T-helper 2 cell (primary cell): ENCODE measurements at regions not wholly inside any gene's neighbourhood (a gene's known extent, or its start where the extent isn't known, plus 50 kb on each side); places are given as distances from the start of the nearest gene placed in this dataset.
"Not testable (repeated sequence)": the region's sequence is repeated elsewhere in the genome, so short reads cannot be mapped to it uniquely, and the experiment has no call there.

ENCODE experiments used
- DNase-seq, 5 experiments: peaks; one replicate each; pipeline versions ENCODE4 v3.0.0 to v3.0.0-alpha.2; 2012 to 2022

DNA sequence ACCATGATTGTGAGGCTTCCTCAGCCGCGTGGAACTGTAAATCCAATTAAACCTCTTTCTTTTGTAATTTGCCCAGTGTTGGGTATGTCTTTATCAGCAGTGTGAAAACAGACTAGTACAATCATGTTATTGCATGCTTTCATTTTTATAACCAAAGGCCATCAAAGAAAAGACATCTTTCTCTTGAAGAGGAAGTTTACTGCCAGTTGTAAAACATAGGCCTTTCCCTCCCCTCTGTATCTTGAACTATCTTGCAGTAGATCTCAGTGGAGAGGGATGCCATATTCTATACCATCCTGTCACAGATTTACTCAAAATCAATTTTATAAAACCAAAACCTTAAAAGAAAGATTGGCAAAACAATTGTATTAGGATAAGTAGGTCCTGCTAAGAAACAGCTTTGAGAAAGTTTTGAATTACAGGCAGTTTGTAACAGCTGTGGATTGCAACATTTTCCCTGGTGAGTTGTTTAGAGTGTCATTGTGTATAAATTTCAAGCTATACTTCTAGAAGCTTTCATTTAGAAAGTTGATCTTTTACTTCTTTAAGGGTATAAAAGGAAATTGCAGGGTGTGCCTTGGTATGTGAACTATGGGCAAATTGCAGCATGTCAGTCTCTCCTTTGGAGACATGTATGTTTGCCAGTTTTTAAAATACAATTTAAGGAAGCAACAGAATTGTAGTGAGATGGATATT is 128.0 kb downstream of the ATP23 start:
- no peak for DNase-seq

DNA sequence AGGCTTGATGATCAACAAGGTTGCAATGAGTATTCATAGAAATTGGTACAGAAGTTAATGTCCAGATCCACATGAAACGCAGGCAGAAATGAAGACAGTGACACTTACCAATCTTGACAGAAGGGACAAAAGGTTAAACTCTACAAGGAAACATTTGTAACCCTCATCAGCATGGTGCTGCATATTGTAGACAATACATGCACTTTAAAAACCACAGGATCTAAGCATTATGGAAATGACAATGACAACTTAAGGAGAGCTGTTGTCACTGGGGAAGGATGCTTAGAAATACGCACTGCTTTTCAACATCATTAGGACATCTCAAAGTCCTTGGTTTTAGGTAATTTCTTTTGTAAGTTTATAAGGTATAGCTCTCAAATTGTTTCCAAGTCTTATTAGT is 130.6 kb downstream of the ATP23 start:
- no peak for DNase-seq

DNA sequence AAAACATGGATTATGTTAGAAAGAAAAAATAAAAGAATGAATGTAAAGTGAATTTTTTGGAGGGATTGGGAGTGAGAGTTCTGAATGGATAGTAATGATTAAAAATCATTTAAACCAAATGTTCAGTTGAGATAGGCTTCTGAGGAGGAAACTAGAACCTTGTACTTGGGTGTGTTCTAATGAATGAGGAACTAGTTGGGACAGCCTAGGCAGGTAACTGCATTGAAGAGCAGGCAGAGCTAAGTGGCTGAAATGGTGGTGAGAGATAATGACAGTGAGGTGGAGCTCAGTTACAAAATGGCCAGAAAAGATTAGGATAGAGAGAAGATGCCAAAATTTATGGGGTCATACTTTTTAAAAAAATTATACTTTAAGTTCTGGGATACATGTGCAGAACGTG is 132.9 kb downstream of the ATP23 start:
- DNase-seq, result no peak

DNA sequence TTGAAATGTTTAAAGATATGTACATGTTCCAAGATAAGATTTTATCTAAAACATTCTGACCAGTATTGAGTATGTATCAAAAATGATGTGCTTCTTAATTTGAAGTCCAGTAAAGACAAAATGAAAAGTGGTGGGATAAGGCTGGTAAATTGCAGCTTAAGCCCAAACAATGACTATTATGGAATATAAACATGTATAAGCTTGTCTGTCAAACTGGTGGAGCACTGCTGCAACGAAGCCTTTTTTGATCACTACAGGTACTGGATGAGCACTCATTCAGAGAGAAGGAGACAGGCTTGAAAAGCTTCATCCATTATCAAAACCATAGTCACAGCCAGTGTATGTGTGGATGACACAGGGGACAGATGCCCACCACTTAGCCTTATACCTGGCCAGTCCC is 138.4 kb downstream of the ATP23 start:
- no peak for DNase-seq

DNA sequence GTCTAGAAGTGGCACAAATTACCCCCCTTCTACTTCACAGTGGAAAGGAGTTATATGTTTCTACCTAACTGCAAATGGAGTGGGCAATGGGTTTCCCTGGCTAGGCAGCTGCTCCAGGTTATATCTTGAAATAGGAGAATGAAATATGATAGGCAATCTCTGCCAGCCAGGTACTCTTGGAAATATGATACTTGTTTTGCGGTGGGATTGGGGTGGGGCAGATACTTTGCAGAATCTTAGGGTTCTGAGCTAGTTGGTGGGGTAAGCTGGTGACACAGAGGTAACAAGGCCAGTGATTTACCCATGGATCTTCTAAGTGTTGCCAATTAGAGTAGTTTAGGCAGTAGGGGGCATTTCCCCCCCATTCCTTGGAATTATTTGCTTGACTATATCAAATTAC is 140.1 kb downstream of the ATP23 start:
- no peak for DNase-seq

DNA sequence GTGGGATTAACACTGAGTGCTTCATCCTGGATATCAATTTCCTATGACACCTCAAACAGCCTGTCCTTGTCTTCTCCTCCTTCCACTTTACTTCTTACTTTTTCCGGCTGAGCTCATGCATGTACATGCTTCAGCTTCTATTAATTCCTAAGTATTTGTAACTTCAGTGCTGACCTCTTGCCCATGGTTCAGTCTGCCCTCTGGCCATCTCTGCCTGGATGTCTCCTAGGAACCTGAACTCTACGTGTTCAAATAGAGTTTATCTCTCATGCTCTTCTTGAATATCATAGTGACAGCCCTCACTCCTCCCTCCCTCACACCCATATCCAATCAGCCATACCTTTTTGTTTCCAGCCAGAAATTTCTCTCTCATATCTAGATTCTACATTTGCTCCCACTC is 141.6 kb downstream of the ATP23 start:
- no peak for DNase-seq

DNA sequence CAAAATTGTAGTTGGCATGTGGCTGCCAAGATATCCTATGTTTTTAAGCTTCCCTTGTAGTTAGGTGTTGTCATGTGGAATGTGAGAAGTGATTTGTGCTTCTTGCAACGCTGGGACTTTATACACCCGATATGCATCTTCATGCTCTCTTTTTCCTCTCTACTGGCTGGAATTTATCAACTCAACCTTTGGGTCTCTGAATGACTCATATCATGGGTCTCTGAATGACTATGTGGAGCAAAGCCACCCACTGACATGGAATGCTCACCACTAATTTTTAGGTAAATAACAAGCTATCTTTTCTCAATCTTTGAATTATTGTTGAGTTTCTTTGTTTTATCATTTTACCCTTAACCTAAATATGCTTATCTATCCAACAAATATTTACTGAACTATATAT is 144.6 kb downstream of the ATP23 start:
- DNase-seq, result peak in 1 of 5 experiments; percentile 19

DNA sequence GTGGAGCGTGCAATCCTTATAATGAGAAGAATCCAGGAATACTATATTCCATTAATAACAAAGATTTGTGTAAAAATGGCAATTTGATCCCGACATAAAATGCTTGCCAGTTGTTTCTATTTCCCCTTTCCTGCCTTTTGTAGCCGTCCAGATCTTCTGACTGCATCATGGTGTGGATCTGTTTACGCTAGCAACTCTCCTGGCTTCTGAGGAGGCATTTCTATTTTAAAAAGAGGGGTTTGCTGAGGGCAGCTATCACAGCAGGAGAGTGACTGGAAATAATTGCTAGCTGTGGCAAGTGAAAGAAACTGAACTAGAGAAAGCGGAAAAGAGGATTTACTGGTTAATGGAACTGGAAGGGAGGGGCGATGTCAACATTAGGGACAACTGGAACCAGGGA is 145.6 kb downstream of the ATP23 start:
- no peak for DNase-seq

DNA sequence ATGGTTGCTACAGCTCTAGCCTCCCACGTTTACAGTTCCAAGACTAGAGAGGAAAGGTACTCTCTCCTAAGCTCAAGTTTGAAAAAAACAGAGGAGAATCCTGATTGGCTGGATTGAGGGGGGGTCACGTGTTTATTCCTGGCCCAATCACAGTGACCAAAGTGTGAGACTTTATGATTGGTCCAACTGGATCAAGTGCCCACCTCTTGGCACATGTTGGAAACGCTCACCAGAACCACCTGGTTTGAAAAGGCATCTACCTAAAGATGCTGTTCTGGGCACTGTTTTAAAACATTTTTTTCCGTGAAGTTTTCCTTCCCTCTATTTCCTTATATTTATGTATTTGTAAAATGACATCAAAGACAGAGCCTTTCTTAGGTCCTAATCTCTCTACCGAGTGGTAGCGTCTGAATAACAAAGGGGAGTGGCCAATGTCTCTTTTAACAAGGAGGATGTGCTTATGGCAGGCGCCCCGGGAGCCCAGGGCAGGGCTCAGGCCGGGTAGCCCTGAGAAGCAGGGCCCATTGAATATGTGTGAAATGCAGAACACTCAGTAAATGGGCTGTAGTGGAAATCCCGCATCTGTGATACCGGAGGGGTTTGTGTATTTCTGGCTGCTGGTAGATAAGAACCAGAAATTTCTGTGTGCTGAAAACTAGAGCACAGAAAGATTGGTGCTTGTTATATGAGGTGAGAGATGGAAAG is 146.2 kb downstream of the ATP23 start:
- no peak for DNase-seq

DNA sequence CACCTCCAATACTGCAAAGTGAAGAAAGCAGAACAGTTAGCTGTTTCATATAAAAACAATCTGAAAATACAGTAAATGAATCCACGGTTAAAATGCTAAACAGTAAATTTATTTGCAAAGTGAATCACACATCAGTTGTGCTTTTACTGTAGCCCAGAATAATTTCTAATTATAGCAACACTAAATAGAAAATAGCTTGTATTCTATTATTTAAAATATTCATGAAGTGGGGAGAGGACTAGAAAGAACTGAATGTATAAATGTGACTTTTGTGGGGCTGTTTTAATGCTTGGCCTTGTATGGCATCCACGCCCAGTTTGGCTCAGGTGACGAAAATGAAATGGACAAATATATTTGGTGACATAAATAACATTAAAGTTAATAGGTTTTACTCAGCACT is 148.2 kb downstream of the ATP23 start:
- no peak for DNase-seq

DNA sequence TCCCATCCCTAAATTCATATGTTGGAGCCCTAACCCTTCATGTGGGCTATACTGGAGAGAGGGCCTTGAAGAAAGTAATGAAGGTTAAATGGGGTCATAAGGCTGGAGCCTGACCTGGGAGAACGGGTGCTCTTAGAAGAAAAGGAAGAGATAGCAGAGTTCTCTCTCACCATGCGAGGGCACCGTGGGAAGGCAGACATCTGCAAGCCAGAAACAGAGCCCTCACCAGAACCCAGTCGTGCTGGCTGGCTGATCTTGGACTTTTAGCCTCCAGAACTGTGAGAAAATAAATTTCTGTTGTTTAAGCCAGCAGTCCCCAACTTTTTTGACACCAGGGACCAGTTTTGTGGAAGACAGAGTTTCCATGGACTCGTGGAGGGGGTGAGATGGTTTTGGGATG is 149.3 kb downstream of the ATP23 start:
- no peak for DNase-seq

DNA sequence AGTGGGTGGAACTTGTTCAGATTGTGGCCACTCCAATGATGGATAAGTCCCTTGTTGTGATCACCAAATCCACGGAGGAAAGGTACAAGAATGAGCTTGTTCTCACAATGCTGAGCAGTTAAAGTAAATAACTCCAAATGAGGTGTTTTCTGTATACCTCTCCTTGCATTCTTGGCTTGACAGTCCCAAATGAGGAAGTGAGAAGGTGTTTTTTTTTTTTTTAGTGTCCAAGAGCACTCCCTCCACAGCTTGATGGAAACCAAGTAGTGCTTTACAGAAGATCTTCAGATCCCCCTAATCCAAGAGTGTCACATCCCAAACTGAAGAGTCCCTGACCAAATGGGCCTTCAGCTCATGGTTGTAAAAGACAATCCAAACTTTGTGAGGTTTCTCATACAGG is 153.6 kb downstream of the ATP23 start:
- no peak for DNase-seq

DNA sequence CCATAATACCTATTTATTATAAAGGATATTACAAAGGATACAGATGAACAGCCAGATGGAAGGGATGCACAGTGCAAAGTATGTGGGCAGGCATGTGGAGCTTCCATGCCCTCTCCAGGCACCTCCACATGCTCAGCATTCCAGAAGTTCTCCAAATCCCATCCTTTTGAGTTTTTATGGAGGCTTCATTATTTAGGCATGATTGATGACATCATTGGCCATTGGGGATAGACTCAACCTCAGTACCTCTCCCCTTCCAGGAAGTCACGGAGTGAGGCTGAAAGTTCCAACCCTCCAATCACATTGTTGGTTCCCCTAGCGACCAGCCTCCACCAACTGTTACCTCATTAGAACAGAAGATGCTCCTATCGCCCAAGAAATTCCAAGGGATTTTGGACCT is 156.4 kb downstream of the ATP23 start:
- DNase-seq, result no peak

DNA sequence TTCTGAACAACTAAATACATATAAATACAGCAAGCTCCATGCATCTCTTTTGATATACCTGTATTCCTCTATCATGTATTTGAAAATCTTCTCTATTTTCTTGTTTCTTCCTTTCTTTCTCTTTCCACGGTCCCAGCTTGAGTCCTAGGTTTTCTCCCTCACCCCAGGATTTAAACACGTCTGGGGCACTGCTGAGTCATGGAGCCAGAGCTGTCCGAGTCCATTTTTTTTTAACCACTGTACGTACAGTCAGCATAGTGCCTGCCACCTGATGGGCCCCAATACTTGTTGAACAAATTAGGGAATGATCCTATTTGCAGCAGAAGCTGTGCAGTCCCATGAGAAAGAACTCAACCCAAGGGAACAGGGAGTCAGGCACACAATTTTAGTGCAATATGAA is 158.1 kb downstream of the ATP23 start:
- DNase-seq, result no peak

DNA sequence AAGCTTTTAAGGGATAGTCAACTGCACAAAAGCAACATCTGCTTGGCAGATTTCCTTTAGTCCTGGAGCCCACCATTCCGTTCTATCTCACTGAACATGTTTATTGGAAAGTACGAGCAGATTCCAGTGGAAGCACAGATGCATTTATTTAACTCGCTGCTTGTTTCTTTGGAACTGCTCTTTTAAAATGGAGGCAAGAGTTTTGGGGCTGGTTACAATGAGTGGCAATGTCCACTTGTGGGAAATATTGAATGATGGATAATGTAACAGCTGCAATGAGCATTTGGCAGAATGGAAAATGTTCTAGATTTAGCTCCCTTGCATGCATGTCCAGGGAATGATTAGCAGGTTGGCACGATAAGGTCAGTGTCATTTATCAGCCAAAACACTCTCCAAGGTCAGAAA is 163.0 kb downstream of the ATP23 start:
- DNase-seq, result no peak

DNA sequence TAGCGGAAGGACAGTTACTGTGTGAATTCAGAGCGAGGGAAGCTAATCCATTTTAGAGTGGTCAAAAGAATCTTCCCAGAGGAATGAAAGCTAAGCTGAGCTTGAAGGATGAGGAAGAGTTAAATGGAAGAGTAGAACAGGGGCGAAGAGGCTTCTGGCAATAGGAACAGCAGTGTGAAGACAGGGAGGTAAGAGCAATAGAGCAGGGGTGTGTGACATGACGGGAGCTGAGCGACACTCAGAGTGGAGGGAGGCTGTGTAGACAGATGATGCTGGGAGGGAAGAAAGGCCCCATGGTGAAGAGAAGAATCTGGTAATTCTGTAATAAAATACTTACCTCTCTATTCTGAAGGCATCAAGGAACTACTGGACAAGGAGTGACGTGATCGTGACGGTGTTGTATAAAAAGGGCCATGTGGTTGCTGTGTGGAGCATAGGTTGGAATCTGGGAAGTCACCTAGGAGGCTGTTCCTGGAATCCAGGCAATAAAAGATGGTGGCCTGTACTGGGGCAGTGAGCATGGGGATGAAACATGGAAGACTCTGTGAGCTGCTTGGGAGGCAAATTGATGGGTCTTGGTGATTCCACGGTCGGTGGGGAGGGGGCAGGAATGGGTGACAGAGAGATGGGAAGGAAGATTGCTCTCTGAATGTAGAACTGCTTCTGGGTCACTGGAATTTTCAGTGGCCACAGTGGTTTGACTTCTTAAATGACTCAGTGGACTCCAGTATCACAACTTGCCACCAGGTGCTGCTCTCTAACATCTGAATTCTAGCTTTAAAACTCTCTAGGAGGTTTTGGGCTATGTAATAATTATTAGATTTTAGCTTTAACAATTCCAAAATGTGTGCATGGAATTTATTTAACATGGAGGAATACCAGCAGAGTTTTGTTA is 164.1 kb downstream of the ATP23 start:
- DNase-seq, result no peak

DNA sequence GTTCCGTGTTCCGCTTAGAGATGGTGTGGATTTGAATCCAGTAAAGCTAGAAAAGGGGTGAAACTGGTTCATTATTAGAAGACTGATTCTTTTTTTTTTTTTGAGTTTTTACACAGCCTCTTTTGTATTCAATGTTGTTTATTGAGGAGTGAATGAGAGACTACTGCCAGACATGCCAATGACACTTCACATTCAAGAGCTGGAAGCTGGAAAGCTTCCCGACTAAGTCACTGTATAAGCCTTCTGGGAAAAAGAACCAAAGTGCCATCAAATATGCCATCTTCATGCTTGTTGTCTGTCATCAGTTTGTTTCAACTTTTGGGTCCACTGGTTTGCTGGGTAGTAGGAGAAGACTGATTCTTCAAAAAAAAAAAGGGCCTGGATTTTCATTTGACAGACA is 164.8 kb downstream of the ATP23 start:
- no peak for DNase-seq

DNA sequence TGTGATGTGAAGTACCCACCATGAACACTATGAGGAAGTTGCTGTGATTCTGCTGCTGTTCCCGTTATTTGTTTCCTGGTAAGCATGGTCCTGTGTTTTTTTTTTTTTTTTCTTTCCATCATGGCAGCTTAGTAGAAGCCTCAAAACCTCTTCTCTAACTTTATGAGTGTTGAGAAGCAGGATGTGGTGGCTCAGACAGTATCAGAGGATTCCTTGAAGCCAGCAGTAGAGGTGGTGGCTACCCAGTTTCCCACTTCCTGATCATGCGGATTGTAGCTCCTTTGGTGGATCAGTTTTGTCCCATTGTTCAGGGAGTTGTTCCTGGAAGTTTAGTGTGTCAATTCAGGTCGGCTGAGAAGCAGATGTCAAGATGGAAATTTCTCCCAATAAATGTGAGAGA is 175.8 kb downstream of the ATP23 start:
- peak in 1 of 5 experiments; percentile 3 for DNase-seq

DNA sequence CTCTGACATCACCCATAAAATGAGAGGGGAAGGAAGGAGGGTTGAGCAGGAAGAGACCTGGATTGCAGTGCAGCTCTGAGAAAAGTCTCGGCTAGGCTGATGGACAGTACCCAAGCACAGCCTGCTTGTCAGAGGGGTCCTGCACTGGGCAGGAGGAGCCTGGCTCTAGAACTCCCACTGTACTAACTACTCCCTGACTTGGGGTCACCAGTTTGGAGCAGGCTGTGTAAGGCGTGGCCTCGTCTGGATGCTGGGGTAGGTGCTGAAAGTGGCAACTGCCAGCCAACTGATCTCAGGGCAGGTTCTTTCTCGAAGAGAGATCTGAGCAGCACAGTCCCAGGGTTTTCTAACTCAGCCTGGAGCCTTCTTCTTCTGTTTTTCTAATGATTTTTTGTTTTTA is 176.3 kb downstream of the ATP23 start:
- DNase-seq, result no peak

DNA sequence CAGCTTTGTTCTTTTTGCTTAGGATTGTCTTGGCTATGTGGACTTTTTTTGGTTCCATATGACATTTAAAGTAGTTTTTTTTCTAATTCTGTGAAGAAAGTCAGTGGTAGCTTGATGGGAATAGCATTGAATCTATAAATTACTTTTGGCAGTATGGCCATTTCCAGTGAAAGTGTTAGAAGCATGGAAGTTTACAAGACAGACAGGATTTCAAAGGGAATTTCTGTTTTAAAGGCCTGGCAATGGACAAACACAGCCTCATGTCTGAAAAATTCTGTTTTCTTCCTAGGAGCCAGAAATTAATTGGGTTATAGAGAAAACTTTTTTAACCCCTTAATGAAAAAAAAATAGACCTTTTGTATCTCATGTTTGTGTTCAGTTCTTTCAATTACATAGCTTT is 184.4 kb downstream of the ATP23 start:
- DNase-seq, result not testable (repeated sequence)

DNA sequence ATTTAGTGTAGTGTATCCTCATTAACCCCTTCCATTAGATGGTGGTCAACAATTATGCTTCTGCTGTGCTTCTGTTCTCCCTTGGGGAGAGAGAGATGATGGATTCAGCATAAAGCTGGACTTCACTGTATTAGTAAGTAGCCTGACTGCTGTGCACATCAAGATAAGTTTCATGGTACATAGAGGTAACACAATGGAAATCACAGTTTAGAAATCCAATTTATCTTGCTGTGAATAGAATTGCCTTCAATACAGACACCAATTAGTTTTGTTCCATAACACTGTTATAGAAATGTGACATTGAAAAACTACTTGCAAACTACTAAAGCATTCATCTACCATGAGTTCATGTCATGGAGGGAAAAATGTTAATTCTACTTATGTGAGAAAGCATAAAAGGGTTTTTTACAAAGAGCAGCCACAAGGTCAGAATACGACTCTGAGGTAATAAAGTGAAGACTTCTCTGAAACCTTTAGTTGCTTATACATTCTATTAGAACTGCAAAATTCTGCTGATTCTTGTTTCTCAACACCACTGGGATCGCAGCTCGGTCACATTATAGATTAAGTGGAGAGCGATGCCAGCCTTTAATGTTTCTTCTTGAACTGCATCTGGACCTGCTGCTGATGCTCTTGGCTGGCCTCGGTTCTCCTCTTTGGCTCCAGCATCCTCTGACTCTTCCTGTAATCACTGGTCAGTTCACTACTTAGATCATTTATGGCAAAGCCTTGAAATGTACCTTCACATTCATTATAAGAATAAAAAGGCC is 190.8 kb downstream of the ATP23 start:
- DNase-seq, result no peak

DNA sequence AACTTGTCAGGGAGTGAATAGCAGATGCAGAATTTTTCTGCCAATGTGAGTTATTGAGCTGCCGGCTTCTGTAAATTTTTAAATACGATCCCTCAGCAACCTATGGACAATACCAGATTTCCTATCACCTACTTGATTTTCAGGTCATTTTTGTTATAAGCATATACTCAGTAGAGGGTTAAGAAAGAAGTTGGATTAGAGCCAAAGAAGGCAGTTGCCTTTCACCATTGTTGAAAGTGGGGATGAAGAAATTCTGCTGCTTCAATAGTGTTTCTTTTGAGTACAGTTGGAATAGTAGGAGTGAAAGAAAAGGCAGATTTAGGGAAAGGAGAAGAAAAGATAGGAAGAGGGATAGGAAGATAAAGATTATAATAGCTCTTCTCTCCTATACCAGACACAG is 197.1 kb downstream of the ATP23 start:
- no peak for DNase-seq

DNA sequence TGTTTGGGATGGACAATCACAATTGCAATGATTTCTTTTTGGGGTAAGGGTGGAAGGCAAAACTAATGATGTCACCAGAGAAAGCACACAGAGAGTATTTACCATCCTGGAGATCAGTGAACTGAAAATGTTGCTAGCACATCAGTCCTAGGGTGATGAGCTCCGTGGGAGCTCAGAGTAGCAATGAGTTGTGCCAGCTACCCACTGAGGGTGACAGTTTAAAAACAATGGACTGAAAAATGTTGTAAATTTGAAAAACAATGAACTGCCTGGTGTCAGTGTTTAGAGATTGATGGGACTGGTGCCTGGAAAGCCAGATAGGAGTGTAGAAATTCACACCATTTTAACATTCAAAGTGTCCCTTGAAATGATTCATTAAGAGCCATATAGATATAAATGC is 198.5 kb downstream of the ATP23 start:
- no peak for DNase-seq
